PC-9 (cell line): ENCODE measurements at regions not wholly inside any gene's neighbourhood (a gene's known extent, or its start where the extent isn't known, plus 50 kb on each side); places are given as distances from the start of the nearest gene placed in this dataset.

Experiments used
- EZH2 ChIP-seq: fragments of 200-600 bp; sonication (generic); IDR thresholded peaks from 2 replicates; pipeline ENCODE4 v1.8.0; 2017; ENCODE audit warnings: antibody characterized with exemption, low read depth
- TF ChIP-seq, protein P1 (sequence below): fragments of 200-600 bp; sonication (generic); conservative IDR thresholded peaks from 2 replicates; pipeline ENCODE4 v1.6.1; 2017; ENCODE audit warnings: mixed run types, antibody characterized with exemption, mild to moderate bottlenecking, moderate library complexity

DNA sequence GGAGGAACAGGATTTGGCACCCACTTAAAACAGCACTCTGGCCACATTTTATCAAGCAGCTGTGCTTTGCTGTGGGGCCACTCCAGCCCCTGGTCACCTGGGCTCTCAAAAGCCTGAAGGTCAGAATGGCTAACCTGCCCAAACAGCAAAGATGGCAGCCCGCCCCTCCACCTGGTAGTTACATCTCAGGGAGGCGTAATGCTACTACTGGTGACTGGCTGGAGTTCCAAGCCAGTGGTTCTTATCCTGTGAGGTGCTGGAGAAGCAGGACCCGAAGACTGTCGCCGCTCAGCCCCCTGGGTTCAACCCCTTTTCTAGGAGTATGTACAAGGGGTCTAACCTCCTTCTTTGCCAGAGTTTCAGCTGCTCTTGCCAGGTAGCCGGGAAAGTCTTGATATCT is 467.4 kb upstream of the FOXG1 start:
- TF ChIP-seq, protein P1, sequence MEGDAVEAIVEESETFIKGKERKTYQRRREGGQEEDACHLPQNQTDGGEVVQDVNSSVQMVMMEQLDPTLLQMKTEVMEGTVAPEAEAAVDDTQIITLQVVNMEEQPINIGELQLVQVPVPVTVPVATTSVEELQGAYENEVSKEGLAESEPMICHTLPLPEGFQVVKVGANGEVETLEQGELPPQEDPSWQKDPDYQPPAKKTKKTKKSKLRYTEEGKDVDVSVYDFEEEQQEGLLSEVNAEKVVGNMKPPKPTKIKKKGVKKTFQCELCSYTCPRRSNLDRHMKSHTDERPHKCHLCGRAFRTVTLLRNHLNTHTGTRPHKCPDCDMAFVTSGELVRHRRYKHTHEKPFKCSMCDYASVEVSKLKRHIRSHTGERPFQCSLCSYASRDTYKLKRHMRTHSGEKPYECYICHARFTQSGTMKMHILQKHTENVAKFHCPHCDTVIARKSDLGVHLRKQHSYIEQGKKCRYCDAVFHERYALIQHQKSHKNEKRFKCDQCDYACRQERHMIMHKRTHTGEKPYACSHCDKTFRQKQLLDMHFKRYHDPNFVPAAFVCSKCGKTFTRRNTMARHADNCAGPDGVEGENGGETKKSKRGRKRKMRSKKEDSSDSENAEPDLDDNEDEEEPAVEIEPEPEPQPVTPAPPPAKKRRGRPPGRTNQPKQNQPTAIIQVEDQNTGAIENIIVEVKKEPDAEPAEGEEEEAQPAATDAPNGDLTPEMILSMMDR = no peak
- TF ChIP-seq EZH2 = no peak
